AG04449 (cell line): ENCODE measurements at regions not wholly inside any gene's neighbourhood (a gene's known extent, or its start where the extent isn't known, plus 50 kb on each side); places are given as distances from the start of the nearest gene placed in this dataset.

Source experiments
- CTCF ChIA-PET: fragments of 350-600 bp; formaldehyde crosslinking; extraction: SDS; loops from one replicate; lab custom pipeline; 2021; ENCODE audit warnings: antibody characterized with exemption; lab: Yijun Ruan, JAX
- POLR2A ChIA-PET: fragments of 400-600, 350-600 bp; formaldehyde crosslinking; extraction: SDS; loops from one replicate; lab custom pipeline; 2020; ENCODE audit warnings: antibody characterized with exemption, inconsistent platforms; lab: Yijun Ruan, JAX
- DNase-seq: peaks from one replicate; pipeline ENCODE4 v3.0.0-alpha.2; 2010; ENCODE audit warnings: low read depth, low spot score
- H3K4me3 ChIP-seq: 2 replicates; pipeline ENCODE4 v1.5.1; 2011; ENCODE audit warnings: low read depth, mild to moderate bottlenecking, control low read depth, low read length
- CTCF ChIP-seq: IDR thresholded peaks from one replicate; pipeline ENCODE4 v1.5.1; 2011; ENCODE audit warnings: mild to moderate bottlenecking, moderate library complexity, low read length, control low read depth, inconsistent platforms; ENCODE audit not compliant: insufficient read depth; ENCODE audit errors: missing control alignments

- no peak overlapping the region for H3K4me3 ChIP-seq
- CTCF ChIA-PET = no interaction called here
- POLR2A ChIA-PET = no interaction called here
- no peak for DNase-seq
- TF ChIP-seq CTCF = no peak
Measured at GRCh38 chr13:99867535-99868257, 103.9 kb downstream of the ZIC5 start.

- no peak for DNase-seq
- no peak for TF ChIP-seq CTCF
- ChIA-PET CTCF (no interaction called here), POLR2A (no interaction called here)
- no peak overlapping the region for H3K4me3 ChIP-seq
Measured at GRCh38 chr13:99866781-99867180, 104.8 kb downstream of the ZIC5 start.

GRCh38 chr13:99865420-99865930 is 106.1 kb downstream of the ZIC5 start:
- no peak overlapping the region for H3K4me3 ChIP-seq
- DNase-seq = no peak
- ChIA-PET POLR2A (no interaction called here), CTCF (no interaction called here)
- no peak for TF ChIP-seq CTCF

GRCh38 chr13:99864627-99864990 is 107.0 kb downstream of the ZIC5 start:
- POLR2A ChIA-PET = no interaction called here

GRCh38 chr13:99863789-99864626 is 107.6 kb downstream of the ZIC5 start:
- no peak overlapping the region for H3K4me3 ChIP-seq
- POLR2A ChIA-PET = no interaction called here
- TF ChIP-seq CTCF = no peak
- CTCF ChIA-PET = no interaction called here
- no peak for DNase-seq

More at GRCh38 chr13:99864627-99864990, 107.0 kb downstream of the ZIC5 start:
- CTCF ChIA-PET = no interaction called here
- DNase-seq = no peak
- H3K4me3 ChIP-seq = no peak overlapping the region
- TF ChIP-seq CTCF = no peak

GRCh38 chr13:99862244-99862643 is 109.3 kb downstream of the ZIC5 start:
- no peak for DNase-seq
- ChIA-PET CTCF (no interaction called here), POLR2A (no interaction called here)
- H3K4me3 ChIP-seq = no peak overlapping the region
- TF ChIP-seq CTCF = no peak
